ENCODE measurements at regions not wholly inside any gene's neighbourhood (a gene's known extent, or its start where the extent isn't known, plus 50 kb on each side); places are given as distances from the start of the nearest gene placed in this dataset.

DNA sequence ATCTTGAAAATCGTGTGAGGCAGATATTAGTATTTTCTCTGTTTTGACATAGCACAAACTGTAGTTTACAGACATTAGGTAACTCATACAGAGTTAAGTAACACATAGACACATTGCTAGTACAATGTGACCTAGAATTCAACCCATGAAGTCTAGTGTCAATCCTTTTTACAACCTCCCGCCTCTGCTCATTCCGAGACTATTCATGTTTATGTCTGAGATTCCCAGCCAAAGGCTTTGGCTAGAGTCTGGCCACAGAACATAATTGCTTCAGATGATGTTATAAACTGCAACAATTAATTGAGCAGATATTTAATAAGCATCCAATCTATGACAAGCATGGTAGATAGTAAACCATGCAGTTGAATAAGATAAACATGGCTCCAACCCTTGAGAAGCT, 841.0 kb downstream of the STIM2 start:
- no peaks in the 10 kb centered on the region for H3K9me3 ChIP-seq (ENCODE audit: control insufficient read depth, insufficient read depth, low read length)
- no peaks in the 10 kb centered on the region for H3K36me3 ChIP-seq (ENCODE audit: control insufficient read depth, insufficient read depth, low read length)
- H3K4me3 ChIP-seq (ENCODE audit: low read depth, low read length), result no peak overlapping the region
- no CpG with 5 or more reads among the region's 3 CpGs for WGBS (ENCODE audit: insufficient coverage)
- no peaks in the 10 kb centered on the region for H3K27me3 ChIP-seq (ENCODE audit: control insufficient read depth, insufficient read depth, low read length)
- no peaks in the 10 kb centered on the region for H3K4me1 ChIP-seq (ENCODE audit: control insufficient read depth, insufficient read depth, low read length)
- no peak overlapping the region for H3K27ac ChIP-seq (ENCODE audit: low read depth, low read length)
- DNase-seq (ENCODE audit: low read depth in 4 of 6, low spot score in 6 of 6), result no peak

DNA sequence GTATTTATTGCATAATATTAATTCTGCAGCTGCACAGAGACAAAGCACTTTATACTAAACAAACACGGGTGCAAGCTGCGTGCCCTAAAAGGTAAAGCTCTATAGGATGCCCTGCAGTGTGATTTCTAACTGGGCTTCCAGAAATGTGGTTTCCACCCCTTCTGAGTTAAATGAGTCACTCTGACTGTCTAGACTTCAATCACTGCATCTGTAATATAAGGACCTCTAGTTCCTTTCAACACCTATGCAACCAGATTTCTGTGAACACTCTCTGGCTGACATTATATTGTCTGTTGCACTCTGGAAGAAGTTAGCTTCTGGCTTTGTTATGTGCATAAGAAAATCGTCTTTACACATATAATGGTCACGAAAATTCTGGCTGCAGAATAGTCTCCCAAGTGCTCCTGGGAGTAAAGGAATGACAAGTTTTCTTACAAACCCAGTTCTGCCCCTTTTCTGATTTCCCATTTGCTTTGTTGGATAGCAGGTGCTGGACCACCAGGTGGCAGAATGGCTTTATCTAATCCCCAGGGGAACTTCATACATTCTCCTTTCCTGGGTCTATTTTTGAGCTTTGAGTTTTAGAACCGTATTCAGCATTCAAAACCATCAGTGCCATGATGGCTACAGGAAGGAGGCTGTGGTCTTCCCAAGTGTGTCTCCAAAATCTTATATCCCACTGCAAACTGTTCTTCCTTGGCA, 842.2 kb downstream of the STIM2 start:
- no peaks in the 10 kb centered on the region for H3K36me3 ChIP-seq (ENCODE audit: control insufficient read depth, insufficient read depth, low read length)
- no peak overlapping the region for H3K4me3 ChIP-seq (ENCODE audit: low read depth, low read length)
- WGBS (ENCODE audit: insufficient coverage), result 29% methylated on average over 1 of the region's 5 CpGs
- H3K27ac ChIP-seq (ENCODE audit: low read depth, low read length), result no peak overlapping the region
- H3K4me1 ChIP-seq (ENCODE audit: control insufficient read depth, insufficient read depth, low read length), result no peaks in the 10 kb centered on the region
- DNase-seq (ENCODE audit: low read depth in 4 of 6, low spot score in 6 of 6), result peak in 2 of 6 donors; percentile 27 to 60
- H3K9me3 ChIP-seq (ENCODE audit: control insufficient read depth, insufficient read depth, low read length), result no peaks in the 10 kb centered on the region
- H3K27me3 ChIP-seq (ENCODE audit: control insufficient read depth, insufficient read depth, low read length), result no peaks in the 10 kb centered on the region

DNA sequence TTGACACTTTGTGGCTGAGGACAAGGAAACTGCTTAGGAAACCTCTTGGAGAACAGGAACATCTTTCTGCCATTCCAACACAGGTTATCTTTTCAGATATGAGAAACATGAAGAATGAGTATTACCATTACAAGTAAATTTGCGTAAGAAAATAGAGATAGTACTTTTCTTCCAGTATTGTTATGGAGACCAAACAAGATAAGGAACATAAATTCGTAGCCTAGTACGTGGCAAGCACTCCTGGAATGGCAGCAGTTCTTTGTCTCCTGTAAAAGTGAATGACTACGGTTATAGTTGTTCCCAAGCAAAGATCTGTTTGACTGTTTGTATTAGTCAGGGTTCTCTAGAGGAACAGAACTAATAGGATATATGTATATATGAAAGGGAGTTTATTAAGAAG, 843.1 kb downstream of the STIM2 start:
- H3K27ac ChIP-seq (ENCODE audit: low read depth, low read length), result no peak overlapping the region
- no peaks in the 10 kb centered on the region for H3K4me1 ChIP-seq (ENCODE audit: control insufficient read depth, insufficient read depth, low read length)
- H3K9me3 ChIP-seq (ENCODE audit: control insufficient read depth, insufficient read depth, low read length), result no peaks in the 10 kb centered on the region
- no peak for DNase-seq (ENCODE audit: low read depth in 4 of 6, low spot score in 6 of 6)
- no peak overlapping the region for H3K4me3 ChIP-seq (ENCODE audit: low read depth, low read length)
- H3K36me3 ChIP-seq (ENCODE audit: control insufficient read depth, insufficient read depth, low read length), result no peaks in the 10 kb centered on the region
- 83% methylated on average over 2 of the region's 4 CpGs for WGBS (ENCODE audit: insufficient coverage)
- no peaks in the 10 kb centered on the region for H3K27me3 ChIP-seq (ENCODE audit: control insufficient read depth, insufficient read depth, low read length)

DNA sequence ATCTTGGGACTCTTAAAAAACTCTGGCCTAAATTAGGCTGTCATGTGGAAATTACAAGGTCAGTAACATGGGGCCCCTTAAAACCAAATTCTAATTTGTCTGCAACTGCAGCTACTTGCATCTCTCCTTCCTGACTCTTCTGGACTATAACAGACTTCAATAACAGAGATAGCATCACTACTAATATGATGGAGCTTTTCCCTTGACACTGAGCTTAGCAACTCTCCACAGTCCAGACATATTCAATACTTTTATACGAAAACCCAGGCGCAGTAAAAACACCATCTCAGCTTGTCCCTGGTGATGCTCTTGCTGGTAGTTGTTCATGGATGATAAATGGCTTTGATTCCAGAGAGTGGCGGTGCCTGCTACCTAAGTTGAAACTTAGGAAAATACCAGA, 850.4 kb downstream of the STIM2 start:
- no peak for DNase-seq (ENCODE audit: low read depth in 4 of 6, low spot score in 6 of 6)
- no CpG with 5 or more reads among the region's 3 CpGs for WGBS (ENCODE audit: insufficient coverage)
- no peak overlapping the region for H3K4me3 ChIP-seq (ENCODE audit: low read depth, low read length)

DNA sequence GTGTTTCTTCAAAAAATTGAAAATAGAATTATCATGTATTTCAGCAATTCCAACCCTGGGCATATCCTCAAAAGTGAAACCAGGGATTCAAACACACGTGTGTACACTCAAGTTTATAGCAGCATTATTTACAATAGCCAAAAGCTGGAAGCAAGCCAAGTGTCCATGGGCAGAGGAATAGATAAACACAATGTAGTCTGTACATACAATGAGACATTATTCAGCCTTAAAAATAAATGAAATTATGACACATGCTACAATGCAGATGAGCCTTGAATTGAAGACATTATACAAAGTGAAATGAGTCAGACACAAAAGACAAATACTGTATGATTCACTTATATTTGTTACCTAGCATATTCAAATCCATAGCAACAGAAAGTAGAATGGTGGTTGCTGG, 853.4 kb downstream of the STIM2 start:
- WGBS (ENCODE audit: insufficient coverage), result no CpG with 5 or more reads among the region's 1 CpG

More for the DNA sequence above, 850.4 kb downstream of the STIM2 start:
- no peaks in the 10 kb centered on the region for H3K36me3 ChIP-seq (ENCODE audit: control insufficient read depth, insufficient read depth, low read length)
- H3K27ac ChIP-seq (ENCODE audit: low read depth, low read length), result no peak overlapping the region
- no peaks in the 10 kb centered on the region for H3K9me3 ChIP-seq (ENCODE audit: control insufficient read depth, insufficient read depth, low read length)
- no peaks in the 10 kb centered on the region for H3K27me3 ChIP-seq (ENCODE audit: control insufficient read depth, insufficient read depth, low read length)
- no peaks in the 10 kb centered on the region for H3K4me1 ChIP-seq (ENCODE audit: control insufficient read depth, insufficient read depth, low read length)

DNA sequence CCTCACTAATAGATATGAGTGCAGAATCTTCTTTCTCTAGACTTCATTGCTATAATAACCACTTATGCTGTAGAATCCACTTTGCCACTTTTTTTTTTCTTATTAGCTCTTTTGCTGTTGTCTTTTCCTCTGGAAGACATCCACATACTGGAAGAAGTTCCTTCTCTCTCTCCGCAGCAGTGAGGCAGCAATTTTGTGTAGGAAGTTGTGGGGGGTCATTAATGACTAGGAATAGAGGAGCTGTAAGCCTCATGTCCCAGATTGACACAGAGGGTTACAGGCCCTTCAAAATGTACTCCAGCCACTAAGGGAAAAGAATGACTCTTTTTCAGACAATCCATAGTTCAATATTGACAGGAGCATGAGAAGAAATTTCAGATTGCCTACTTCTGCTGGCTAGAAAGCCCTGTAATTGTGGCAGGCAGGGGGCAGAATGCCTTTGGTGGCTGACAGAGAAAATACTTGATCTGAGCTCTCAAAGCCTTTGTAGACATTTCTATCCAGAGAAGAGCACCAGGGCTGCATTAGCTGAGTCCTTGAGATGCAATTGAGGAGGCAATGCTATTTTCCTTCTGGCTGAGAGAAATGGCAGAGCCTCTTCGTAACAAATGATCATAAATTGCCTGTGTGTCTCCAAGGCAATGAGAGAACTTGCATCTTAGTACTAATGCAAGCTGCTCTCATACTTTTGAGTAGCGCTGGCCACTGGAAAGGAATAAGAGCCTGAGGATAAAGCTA, 856.2 kb downstream of the STIM2 start:
- peak in 1 of 6 donors; percentile 7 for DNase-seq (ENCODE audit: low read depth in 4 of 6, low spot score in 6 of 6)
- no peaks in the 10 kb centered on the region for H3K9me3 ChIP-seq (ENCODE audit: control insufficient read depth, insufficient read depth, low read length)
- H3K27ac ChIP-seq (ENCODE audit: low read depth, low read length), result no peak overlapping the region
- no peaks in the 10 kb centered on the region for H3K27me3 ChIP-seq (ENCODE audit: control insufficient read depth, insufficient read depth, low read length)
- no peaks in the 10 kb centered on the region for H3K4me1 ChIP-seq (ENCODE audit: control insufficient read depth, insufficient read depth, low read length)
- no peak overlapping the region for H3K4me3 ChIP-seq (ENCODE audit: low read depth, low read length)
- 38% methylated on average over 1 of the region's 3 CpGs for WGBS (ENCODE audit: insufficient coverage)
- no peaks in the 10 kb centered on the region for H3K36me3 ChIP-seq (ENCODE audit: control insufficient read depth, insufficient read depth, low read length)

More for the DNA sequence above, 853.4 kb downstream of the STIM2 start:
- H3K36me3 ChIP-seq (ENCODE audit: control insufficient read depth, insufficient read depth, low read length), result no peaks in the 10 kb centered on the region
- no peak overlapping the region for H3K27ac ChIP-seq (ENCODE audit: low read depth, low read length)
- no peaks in the 10 kb centered on the region for H3K4me1 ChIP-seq (ENCODE audit: control insufficient read depth, insufficient read depth, low read length)
- H3K27me3 ChIP-seq (ENCODE audit: control insufficient read depth, insufficient read depth, low read length), result no peaks in the 10 kb centered on the region
- no peak for DNase-seq (ENCODE audit: low read depth in 4 of 6, low spot score in 6 of 6)
- H3K4me3 ChIP-seq (ENCODE audit: low read depth, low read length), result no peak overlapping the region
- no peaks in the 10 kb centered on the region for H3K9me3 ChIP-seq (ENCODE audit: control insufficient read depth, insufficient read depth, low read length)

DNA sequence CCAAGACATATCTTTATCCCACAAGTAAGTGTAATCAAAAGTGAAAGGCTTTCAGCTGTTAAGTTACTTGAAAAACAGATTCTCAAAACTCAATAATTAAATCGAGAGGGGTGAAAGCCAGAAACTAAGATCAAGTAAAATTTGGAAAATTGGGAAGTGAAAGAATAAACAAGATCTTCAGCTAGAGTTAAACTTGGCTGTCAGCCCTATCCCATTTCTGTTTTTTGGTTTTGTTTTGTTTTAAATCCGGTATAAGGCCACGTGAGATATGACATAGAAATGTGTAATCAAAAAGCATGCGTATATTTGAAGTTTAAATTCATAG, 856.8 kb downstream of the STIM2 start:
- Histone ChIP-seq H3K4me3 (ENCODE audit: low read depth, low read length) (no peak overlapping the region), H3K4me1 (ENCODE audit: control insufficient read depth, insufficient read depth, low read length) (no peaks in the 10 kb centered on the region), H3K36me3 (ENCODE audit: control insufficient read depth, insufficient read depth, low read length) (no peaks in the 10 kb centered on the region), H3K27me3 (ENCODE audit: control insufficient read depth, insufficient read depth, low read length) (no peaks in the 10 kb centered on the region), H3K27ac (ENCODE audit: low read depth, low read length) (no peak overlapping the region), H3K9me3 (ENCODE audit: control insufficient read depth, insufficient read depth, low read length) (no peaks in the 10 kb centered on the region)
- DNase-seq (ENCODE audit: low read depth in 4 of 6, low spot score in 6 of 6), result no peak
- WGBS (ENCODE audit: insufficient coverage), result no CpG with 5 or more reads among the region's 4 CpGs

DNA sequence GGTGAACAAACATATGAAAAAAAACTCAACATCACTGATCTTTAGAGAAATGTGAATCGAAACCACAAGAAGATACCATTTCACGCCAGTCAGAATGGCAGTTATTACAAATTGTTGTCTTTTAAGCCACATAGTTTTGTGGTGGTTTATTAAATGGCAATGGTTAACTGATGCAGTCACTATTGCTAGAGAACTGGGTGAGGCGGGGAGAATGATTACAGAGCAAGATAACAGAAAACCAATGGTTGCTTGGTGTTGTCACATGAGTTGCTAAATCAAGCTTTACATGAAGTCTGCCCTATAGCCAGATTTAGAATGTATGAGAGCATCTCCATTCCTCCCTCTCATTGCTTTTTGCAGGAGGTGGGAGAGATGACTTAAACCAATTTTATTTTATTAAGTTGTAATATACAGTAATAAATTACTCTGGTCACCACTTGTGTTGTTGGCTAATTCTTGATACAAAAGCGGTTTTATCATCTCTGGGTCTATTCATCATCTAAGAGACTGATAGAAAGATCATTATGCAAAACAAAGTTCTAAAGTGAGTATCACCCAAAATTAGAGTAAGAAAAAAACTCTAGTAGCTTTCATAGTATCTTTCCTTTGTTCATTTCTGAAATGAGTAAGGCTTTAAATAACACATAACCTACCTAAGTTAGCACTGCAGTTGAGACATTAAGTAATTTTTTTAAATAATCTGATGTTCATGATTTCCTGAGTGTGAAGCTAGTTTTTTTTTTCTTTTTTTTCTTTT, 859.5 kb downstream of the STIM2 start:
- H3K9me3 ChIP-seq (ENCODE audit: control insufficient read depth, insufficient read depth, low read length), result no peaks in the 10 kb centered on the region
- 83% methylated on average over 1 of the region's 4 CpGs for WGBS (ENCODE audit: insufficient coverage)
- DNase-seq (ENCODE audit: low read depth in 4 of 6, low spot score in 6 of 6), result no peak
- H3K27ac ChIP-seq (ENCODE audit: low read depth, low read length), result no peak overlapping the region
- H3K4me1 ChIP-seq (ENCODE audit: control insufficient read depth, insufficient read depth, low read length), result no peaks in the 10 kb centered on the region
- H3K27me3 ChIP-seq (ENCODE audit: control insufficient read depth, insufficient read depth, low read length), result no peaks in the 10 kb centered on the region
- no peak overlapping the region for H3K4me3 ChIP-seq (ENCODE audit: low read depth, low read length)
- H3K36me3 ChIP-seq (ENCODE audit: control insufficient read depth, insufficient read depth, low read length), result no peaks in the 10 kb centered on the region

DNA sequence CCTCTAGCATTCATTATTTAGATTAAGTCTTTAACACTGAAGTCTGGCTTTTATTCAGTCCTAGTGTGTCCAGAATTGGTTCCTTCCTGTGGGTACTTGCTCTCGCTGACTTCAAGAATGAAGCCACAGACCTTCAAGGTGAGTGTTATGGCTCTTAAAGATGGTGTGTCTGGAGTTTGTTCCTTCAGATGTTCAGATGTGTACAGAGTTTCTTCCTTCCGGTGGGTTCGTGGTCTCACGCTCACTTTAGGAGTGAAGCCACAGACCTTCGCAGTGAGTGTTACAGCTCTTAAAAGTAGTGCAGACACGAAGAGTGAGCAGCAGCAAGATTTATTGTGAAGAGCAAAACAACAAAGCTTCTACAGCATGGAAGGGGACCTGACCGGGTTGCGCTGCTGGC, 860.6 kb downstream of the STIM2 start:
- 91% methylated on average over 8 of the region's 8 CpGs for WGBS (ENCODE audit: insufficient coverage)
- Histone ChIP-seq H3K4me3 (ENCODE audit: low read depth, low read length) (no peak overlapping the region), H3K36me3 (ENCODE audit: control insufficient read depth, insufficient read depth, low read length) (no peaks in the 10 kb centered on the region), H3K4me1 (ENCODE audit: control insufficient read depth, insufficient read depth, low read length) (no peaks in the 10 kb centered on the region), H3K27ac (ENCODE audit: low read depth, low read length) (no peak overlapping the region), H3K9me3 (ENCODE audit: control insufficient read depth, insufficient read depth, low read length) (no peaks in the 10 kb centered on the region), H3K27me3 (ENCODE audit: control insufficient read depth, insufficient read depth, low read length) (no peaks in the 10 kb centered on the region)
- DNase-seq (ENCODE audit: low read depth in 4 of 6, low spot score in 6 of 6), result no peak

All from spinal cord (tissue), 9 donors.